OCI-LY1 (cell line): ENCODE measurements at regions not wholly inside any gene's neighbourhood (a gene's known extent, or its start where the extent isn't known, plus 50 kb on each side); places are given as distances from the start of the nearest gene placed in this dataset.
"Not testable (repeated sequence)": the region's sequence is repeated elsewhere in the genome, so short reads cannot be mapped to it uniquely, and the experiment has no call there.

ENCODE experiments used
- H2AFZ ChIP-seq: fragments of 200-600 bp; sonication (generic), shearing (Covaris generic); 2 replicates; pipeline ENCODE4 v1.6.0; 2014; ENCODE audit warnings: antibody characterized with exemption, mild to moderate bottlenecking, low read length
- H3F3A ChIP-seq: fragments of 200-600 bp; sonication (generic), shearing (Covaris generic); 2 replicates; pipeline ENCODE4 v1.6.0; 2014; ENCODE audit warnings: mild to moderate bottlenecking, antibody characterized with exemption, low read length, moderate library complexity; ENCODE audit not compliant: insufficient read depth
- H3K27ac ChIP-seq: fragments of 200-600 bp; sonication (generic); 2 replicates; pipeline ENCODE4 v1.5.1; 2014; ENCODE audit warnings: low read length, mixed run types, mild to moderate bottlenecking, low read depth; ENCODE audit not compliant: poor library complexity, severe bottlenecking
- H3K27me3 ChIP-seq: fragments of 200-600 bp; sonication (generic); 2 replicates; pipeline ENCODE4 v1.6.0; 2014; ENCODE audit warnings: antibody characterized with exemption, mild to moderate bottlenecking, low read length, moderate library complexity; ENCODE audit not compliant: insufficient read depth
- H3K36me3 ChIP-seq: fragments of 200-600 bp; sonication (generic); 2 replicates; pipeline ENCODE4 v1.6.1; 2014; ENCODE audit warnings: mild to moderate bottlenecking, antibody characterized with exemption, low read length, moderate library complexity, mixed read lengths; ENCODE audit not compliant: insufficient read depth
- H3K4me1 ChIP-seq: fragments of 200-600 bp; sonication (generic); 2 replicates; pipeline ENCODE4 v1.5.1; 2014; ENCODE audit warnings: mild to moderate bottlenecking, low read length, moderate library complexity; ENCODE audit not compliant: insufficient read depth, severe bottlenecking
- H3K4me2 ChIP-seq: fragments of 200-600 bp; sonication (generic), shearing (Covaris generic); 2 replicates; pipeline ENCODE4 v1.6.1; 2014; ENCODE audit warnings: low read length
- H3K4me3 ChIP-seq: fragments of 200-600 bp; sonication (generic); 2 replicates; pipeline ENCODE4 v1.5.1; 2014; ENCODE audit warnings: low read length, low read depth, mild to moderate bottlenecking, mixed read lengths; ENCODE audit not compliant: poor library complexity, severe bottlenecking
- H3K79me2 ChIP-seq: fragments of 200-600 bp; shearing (Covaris generic); 2 replicates; pipeline ENCODE4 v1.6.1; 2016; ENCODE audit warnings: mixed run types, low read length, mixed read lengths; ENCODE audit not compliant: insufficient read depth
- H3K9ac ChIP-seq: fragments of 200-600 bp; sonication (generic), shearing (Covaris generic); 2 replicates; pipeline ENCODE4 v1.6.1; 2014; ENCODE audit warnings: mild to moderate bottlenecking, low read length, mixed read lengths
- H3K9me2 ChIP-seq: fragments of 200-600 bp; sonication (generic), shearing (Covaris generic); 2 replicates; pipeline ENCODE4 v1.6.1; 2014; ENCODE audit warnings: low read depth, mild to moderate bottlenecking, low read length, mixed read lengths
- H3K9me3 ChIP-seq: fragments of 200-600 bp; shearing (Covaris generic); 2 replicates; pipeline ENCODE4 v1.6.1; 2014; ENCODE audit warnings: low read length, mixed read lengths
- H4K20me1 ChIP-seq: fragments of 200-600 bp; sonication (generic), shearing (Covaris generic); 2 replicates; pipeline ENCODE4 v1.6.0; 2016; ENCODE audit warnings: mild to moderate bottlenecking, low read length; ENCODE audit not compliant: insufficient read depth
- CTCF ChIP-seq: fragments of 200-600 bp; sonication (generic), shearing (Covaris generic); IDR thresholded peaks from 2 replicates; pipeline ENCODE4 v1.5.1; 2017; ENCODE audit warnings: mild to moderate bottlenecking, antibody characterized with exemption, low read length, moderate library complexity, mixed read lengths
- EZH2 ChIP-seq: fragments of 200-600 bp; sonication (generic), shearing (Covaris generic); IDR thresholded peaks from 2 replicates; pipeline ENCODE4 v1.8.0; 2017; ENCODE audit warnings: borderline replicate concordance, mixed run types, mild to moderate bottlenecking, antibody characterized with exemption, low read length, moderate library complexity, mixed read lengths

GRCh38 chr1:60255565-60255964 is 182.0 kb upstream of the C1orf87 start:
- Histone ChIP-seq H3K9me2 (no peaks in the 10 kb centered on the region), H3K4me2 (no peak overlapping the region), H3K79me2 (no peaks in the 10 kb centered on the region), H3K4me1 (no peaks in the 10 kb centered on the region), H3K27me3 (no peaks in the 10 kb centered on the region), H3K9me3 (no peaks in the 10 kb centered on the region), H3F3A (no peaks in the 10 kb centered on the region), H2AFZ (no peak overlapping the region), H3K9ac (no peak overlapping the region), H3K36me3 (no peaks in the 10 kb centered on the region), H3K4me3 (no peak overlapping the region), H3K27ac (no peak overlapping the region), H4K20me1 (no peaks in the 10 kb centered on the region)
- no peak for TF ChIP-seq CTCF
- TF ChIP-seq EZH2: no peak

- no peak overlapping the region for H3K9ac ChIP-seq
- no peak overlapping the region for H3K4me2 ChIP-seq
- H2AFZ ChIP-seq: no peak overlapping the region
Observed at GRCh38 chr1:60251426-60251825, 177.9 kb upstream of the C1orf87 start.

GRCh38 chr1:60247467-60247866 is 173.9 kb upstream of the C1orf87 start:
- not testable (repeated sequence) for H2AFZ ChIP-seq, H3K4me1 ChIP-seq

More at GRCh38 chr1:60251426-60251825, 177.9 kb upstream of the C1orf87 start:
- TF ChIP-seq CTCF (no peak), EZH2 (no peak)
- Histone ChIP-seq H3K4me3 (no peak overlapping the region), H3K9me2 (no peaks in the 10 kb centered on the region), H4K20me1 (no peaks in the 10 kb centered on the region), H3K9me3 (no peaks in the 10 kb centered on the region), H3F3A (no peaks in the 10 kb centered on the region), H3K4me1 (no peaks in the 10 kb centered on the region), H3K79me2 (no peaks in the 10 kb centered on the region), H3K27ac (no peak overlapping the region), H3K27me3 (no peaks in the 10 kb centered on the region), H3K36me3 (no peaks in the 10 kb centered on the region)

DNA sequence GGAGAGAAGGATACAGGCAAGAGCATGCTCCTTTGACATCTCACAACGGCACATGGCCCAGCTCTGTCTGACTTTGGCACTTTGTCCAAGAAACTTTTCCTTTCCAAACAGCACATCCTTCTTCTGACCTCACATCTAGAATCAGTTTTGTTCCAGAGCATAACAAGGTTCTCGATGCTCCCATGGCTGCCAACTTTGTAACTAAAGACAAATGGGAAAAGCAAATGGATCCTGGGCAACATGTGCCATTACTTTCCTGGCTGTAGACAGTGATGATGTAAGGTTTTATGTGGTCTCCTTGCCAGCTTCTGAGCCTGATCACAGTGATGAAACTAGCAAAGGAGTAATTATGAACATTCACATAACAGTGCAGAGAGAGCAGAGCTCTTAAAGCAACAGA is 171.8 kb upstream of the C1orf87 start:
- H4K20me1 ChIP-seq: no peaks in the 10 kb centered on the region
- no peaks in the 10 kb centered on the region for H3K79me2 ChIP-seq
- no peaks in the 10 kb centered on the region for H3F3A ChIP-seq
- no peak for TF ChIP-seq EZH2
- TF ChIP-seq CTCF: no peak
- H3K4me1 ChIP-seq: no peaks in the 10 kb centered on the region
- H3K27ac ChIP-seq: no peak overlapping the region
- H2AFZ ChIP-seq: no peak overlapping the region
- no peaks in the 10 kb centered on the region for H3K27me3 ChIP-seq
- no peaks in the 10 kb centered on the region for H3K36me3 ChIP-seq
- no peak overlapping the region for H3K4me2 ChIP-seq
- H3K9me3 ChIP-seq: no peaks in the 10 kb centered on the region
- no peak overlapping the region for H3K4me3 ChIP-seq
- H3K9me2 ChIP-seq: no peaks in the 10 kb centered on the region
- no peak overlapping the region for H3K9ac ChIP-seq

More at GRCh38 chr1:60247467-60247866, 173.9 kb upstream of the C1orf87 start:
- H3K27ac ChIP-seq, H3K9me3 ChIP-seq, H3K4me2 ChIP-seq, H3K9ac ChIP-seq, H3F3A ChIP-seq, H3K36me3 ChIP-seq, H3K27me3 ChIP-seq, H3K4me3 ChIP-seq, H4K20me1 ChIP-seq, H3K79me2 ChIP-seq, H3K9me2 ChIP-seq: not testable (repeated sequence)
